HS-5 (cell line): ENCODE measurements at regions not wholly inside any gene's neighbourhood (a gene's known extent, or its start where the extent isn't known, plus 50 kb on each side); places are given as distances from the start of the nearest gene placed in this dataset.
"Not testable (repeated sequence)": the region's sequence is repeated elsewhere in the genome, so short reads cannot be mapped to it uniquely, and the experiment has no call there.

Experiments
- DNase-seq: peaks from one replicate; pipeline ENCODE4 v3.0.0-alpha.2; 2012; ENCODE audit warnings: low read depth

GRCh38 chrX:39226251-39226650 is 425.0 kb downstream of the MID1IP1 start:
- no peak for DNase-seq

DNA sequence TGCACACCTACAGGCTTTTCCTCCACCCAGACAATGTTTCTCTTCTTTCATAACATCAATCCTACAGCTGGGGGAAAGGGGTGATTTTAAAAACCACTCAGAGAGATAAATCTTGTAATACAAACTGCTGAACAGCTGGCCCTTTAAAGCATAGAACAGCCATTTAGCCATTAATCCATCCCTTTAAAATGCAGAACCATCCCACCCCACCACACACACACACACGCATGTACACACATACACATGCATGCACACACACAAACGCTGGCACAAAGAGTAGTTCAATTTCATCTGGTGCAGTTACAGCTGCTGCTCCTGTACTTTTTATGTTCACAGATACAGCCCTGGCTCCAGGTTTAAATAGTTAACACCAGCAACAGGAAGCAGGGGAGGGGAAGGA is 426.1 kb downstream of the MID1IP1 start:
- no peak for DNase-seq

GRCh38 chrX:39238006-39238405 is 436.7 kb downstream of the MID1IP1 start:
- no peak for DNase-seq

GRCh38 chrX:39242187-39242586 is 440.9 kb downstream of the MID1IP1 start:
- DNase-seq = no peak

DNA sequence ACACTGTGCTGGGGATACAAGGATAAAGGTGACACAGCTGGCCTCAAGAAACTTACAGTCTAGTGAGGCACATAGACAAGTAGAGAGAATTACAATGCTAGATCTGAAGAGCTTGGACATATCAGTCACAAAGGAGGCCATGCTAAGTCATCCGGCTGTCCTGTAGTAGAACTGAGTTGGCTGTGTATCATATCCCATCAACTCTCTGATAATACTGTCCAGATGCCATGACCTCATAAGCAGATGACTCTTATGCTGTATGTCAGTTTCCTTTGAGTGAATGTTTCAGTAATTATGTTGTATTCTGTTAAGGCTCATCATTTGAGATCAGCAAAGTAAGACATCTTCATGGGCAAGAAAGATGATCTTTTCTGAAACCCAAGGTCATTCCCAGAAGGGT is 442.9 kb downstream of the MID1IP1 start:
- peak; percentile 0 for DNase-seq

DNA sequence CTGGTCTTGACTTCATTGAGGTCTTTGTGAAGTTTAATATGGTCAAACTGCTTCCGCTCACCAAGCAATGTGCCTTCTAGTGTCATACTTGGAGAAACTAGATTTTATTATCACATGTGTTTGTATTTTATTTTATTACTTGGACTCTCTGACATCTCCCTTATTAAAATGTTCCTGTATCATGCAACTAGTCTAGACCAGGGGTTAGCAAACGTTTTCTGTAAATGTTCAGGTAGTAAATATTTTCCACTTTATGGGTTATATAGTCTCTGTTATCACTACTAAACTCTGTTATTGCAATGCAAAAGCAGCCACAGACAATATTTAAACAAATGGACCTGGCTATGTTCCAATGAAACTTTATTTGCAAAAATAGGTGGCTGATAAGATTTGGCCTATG is 443.8 kb downstream of the MID1IP1 start:
- no peak for DNase-seq

- DNase-seq = no peak
Observed at GRCh38 chrX:39247536-39247935, 446.3 kb downstream of the MID1IP1 start.

GRCh38 chrX:39248330-39248729 is 447.1 kb downstream of the MID1IP1 start:
- no peak for DNase-seq

GRCh38 chrX:39249999-39250398 is 448.7 kb downstream of the MID1IP1 start:
- DNase-seq = no peak

- DNase-seq = no peak
Observed at GRCh38 chrX:39251995-39252394, 450.7 kb downstream of the MID1IP1 start.

- no peak for DNase-seq
Observed at GRCh38 chrX:39253551-39253950, 452.3 kb downstream of the MID1IP1 start.

- DNase-seq = no peak
Observed at GRCh38 chrX:39258331-39258730, 457.1 kb downstream of the MID1IP1 start.

DNA sequence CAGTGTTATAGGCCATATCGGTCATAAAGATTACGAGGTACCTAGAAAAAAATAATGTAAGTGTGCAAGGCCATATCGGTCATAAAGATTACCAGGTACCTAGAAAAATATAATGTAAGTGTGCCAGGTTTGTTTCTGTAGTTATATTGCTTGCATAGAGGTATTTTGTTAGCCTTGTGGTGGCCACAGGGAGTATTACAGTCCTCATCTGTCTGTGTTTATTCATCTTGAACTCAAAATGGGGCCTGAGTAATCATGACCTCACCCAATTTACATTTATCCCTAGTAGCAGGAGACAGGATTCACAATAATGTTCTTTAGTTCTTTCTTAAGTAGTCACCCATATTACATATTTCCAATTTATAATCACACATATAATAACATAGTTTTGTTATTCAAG is 459.7 kb downstream of the MID1IP1 start:
- DNase-seq = peak; percentile 19

GRCh38 chrX:39261446-39262147 is 460.3 kb downstream of the MID1IP1 start:
- DNase-seq = peak; percentile 56

- DNase-seq = no peak
Observed at GRCh38 chrX:39262641-39263040, 461.4 kb downstream of the MID1IP1 start.

DNA sequence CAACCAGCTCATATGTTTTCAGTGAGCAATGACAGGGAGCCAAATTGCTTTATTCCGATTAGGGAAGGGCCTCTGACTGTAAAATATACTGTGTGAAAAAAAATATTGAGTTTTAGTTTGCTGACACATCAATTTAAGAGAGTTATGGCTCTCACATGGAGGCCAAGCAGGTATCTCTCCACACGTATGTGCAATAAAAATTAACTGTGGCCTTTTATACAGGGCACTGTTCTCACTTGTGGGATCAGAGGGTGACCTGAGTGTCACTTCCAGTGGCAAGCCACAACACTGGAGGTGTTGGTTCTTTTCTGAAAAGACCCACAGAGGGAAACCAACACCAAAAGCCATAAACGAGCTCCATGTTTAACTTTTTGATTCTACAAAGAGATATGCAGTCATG is 462.8 kb downstream of the MID1IP1 start:
- no peak for DNase-seq

- DNase-seq = no peak
Observed at GRCh38 chrX:39267176-39267575, 465.9 kb downstream of the MID1IP1 start.

DNA sequence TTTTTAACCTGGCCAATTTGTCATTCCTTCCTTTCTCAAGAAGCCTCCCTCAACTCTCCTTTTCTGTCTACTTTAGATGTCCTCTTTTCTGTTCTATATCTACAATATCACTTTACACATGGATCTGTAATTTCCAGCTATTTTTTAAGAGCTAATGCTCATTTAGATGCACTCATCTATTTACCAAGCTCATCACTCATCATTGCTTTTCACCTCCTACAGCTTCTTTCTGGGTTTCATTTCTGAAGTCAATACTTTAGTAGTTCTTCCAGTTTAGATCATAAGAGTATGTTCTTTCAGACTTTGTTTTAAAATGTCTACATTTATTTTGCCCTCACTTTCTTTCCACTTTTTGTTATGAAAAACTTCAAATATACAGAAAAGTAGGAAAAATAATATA is 466.9 kb downstream of the MID1IP1 start:
- DNase-seq = no peak

GRCh38 chrX:39275500-39276068 is 474.3 kb downstream of the MID1IP1 start:
- DNase-seq = no peak

GRCh38 chrX:39277685-39278390 is 476.6 kb downstream of the MID1IP1 start:
- DNase-seq = not testable (repeated sequence)

- no peak for DNase-seq
Observed at GRCh38 chrX:39283239-39283638, 482.0 kb downstream of the MID1IP1 start.

DNA sequence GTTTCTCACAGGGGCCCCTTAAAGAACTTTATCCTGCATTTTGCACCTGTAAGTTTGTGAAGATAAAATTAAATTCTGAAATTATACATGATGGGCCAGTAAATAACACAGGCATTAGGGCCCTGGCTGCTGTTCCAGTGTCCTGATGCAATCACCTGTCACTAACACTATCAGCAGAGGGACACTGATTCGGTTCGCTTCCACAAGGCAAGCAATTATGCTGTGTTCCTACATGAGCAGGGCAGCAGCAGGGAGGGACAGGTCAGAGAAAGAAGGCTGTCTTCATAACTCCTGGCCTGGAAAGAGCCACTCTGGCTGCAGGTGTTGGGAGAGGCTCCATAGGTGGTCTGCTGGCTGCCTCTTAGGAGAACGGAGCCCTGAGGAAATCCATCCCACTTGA is 487.3 kb downstream of the MID1IP1 start:
- no peak for DNase-seq

DNA sequence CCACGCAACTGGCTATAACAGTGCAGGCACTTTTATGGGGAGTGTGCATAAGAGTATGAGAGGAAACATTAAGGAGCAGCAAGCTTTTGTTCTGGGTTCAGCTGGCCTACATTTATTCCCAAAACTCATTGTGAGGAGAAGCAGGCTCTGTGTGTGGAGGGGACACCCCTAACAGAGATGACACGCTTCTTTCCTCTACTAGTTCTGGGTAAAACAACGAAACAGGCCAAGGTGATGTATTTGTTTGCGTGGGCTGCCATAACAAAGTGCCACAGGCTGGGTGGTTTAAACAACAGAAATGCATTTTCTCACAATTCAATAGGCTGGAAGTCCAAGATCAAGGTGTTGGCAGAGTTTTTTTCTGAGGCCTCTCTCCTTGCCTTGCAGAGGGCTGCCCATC is 488.6 kb downstream of the MID1IP1 start:
- no peak for DNase-seq
